Cardiac fibroblast (primary cell): ENCODE measurements at regions not wholly inside any gene's neighbourhood (a gene's known extent, or its start where the extent isn't known, plus 50 kb on each side); places are given as distances from the start of the nearest gene placed in this dataset.
"Not testable (repeated sequence)": the region's sequence is repeated elsewhere in the genome, so short reads cannot be mapped to it uniquely, and the experiment has no call there.

Source experiments
- DNase-seq, 2 donors: peaks; one replicate each; pipeline versions ENCODE4 v3.0.0 to v3.0.0-alpha.2; 2010; ENCODE audit warnings: low read depth in 2 of 2
- H3K4me3 ChIP-seq, 2 donors: replicated peaks in 1 of 2; 1 replicate in 1 of 2; 2 replicates in 1 of 2; pipeline ENCODE4 v1.5.1; 2011; ENCODE audit warnings: low read depth in 2 of 2, low read length in 2 of 2, mild to moderate bottlenecking in 2 of 2, moderate library complexity in 1 of 2
- CTCF ChIP-seq: IDR thresholded peaks from one replicate; pipeline ENCODE4 v1.5.1; 2011; ENCODE audit warnings: low read depth, mild to moderate bottlenecking, low read length, inconsistent platforms

DNA sequence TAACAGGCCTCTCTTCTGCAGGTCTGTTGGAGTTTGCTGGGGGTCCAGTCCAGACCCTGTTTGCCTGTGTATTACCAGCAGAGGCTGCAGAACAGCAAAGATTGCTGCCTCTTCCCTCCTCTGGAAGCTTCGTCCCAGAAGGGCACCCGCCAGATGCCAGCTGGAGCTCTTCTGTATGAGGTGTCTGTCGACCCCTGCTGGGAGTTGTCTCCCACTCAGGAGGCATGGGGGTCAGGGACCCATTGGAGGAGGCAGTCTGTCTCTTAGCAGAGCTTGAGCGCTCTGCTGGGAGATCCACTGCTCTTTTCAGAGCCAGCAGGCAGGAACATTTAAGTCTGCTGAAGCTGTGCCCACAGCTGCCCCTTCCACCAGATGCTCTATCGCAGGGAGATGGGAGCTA, 361.1 kb upstream of the NRP1 start:
- no peak for TF ChIP-seq CTCF
- DNase-seq: no peak
- no peak overlapping the region for H3K4me3 ChIP-seq

DNA sequence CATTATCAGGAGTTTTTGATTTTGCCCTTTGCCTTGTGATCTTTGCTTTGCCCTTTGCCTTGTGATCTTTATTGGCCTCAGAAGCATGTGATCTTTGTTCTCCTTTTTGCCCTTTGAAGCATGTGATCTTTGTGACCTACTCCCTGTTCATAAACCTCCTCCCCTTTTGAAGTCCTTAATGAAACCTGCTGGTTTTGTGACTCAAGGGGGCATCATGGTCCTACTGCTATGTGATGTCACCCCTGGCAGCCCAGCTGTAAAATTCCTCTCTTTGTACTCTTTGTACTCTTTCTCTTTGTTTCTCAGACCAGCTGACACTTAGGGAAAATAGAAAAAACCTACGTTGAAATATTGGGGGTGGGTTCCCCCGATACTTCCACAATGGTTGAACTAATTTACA, 356.1 kb upstream of the NRP1 start:
- H3K4me3 ChIP-seq: not testable (repeated sequence)
- peak in 1 of 2 donors; percentile 34 for DNase-seq

DNA sequence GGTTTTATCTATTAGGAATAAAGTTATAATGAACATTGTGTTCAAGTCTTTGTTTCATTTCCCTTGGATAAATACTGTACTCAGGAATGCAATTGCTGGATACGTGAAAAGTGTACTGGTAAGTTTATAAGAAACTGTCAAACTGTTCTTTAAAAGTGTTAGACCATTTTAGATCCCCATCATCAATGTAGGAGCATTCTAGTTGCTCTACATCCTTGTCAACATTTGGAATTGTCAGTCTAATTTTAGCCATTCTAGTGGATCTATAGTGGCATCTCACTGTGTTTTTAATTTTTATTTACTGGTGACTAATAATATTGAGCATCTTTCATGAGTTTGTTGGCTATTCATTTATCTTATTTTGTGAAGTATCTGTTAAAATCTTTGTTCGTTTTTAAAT, 354.0 kb upstream of the NRP1 start:
- H3K4me3 ChIP-seq: no peak overlapping the region
- no peak for TF ChIP-seq CTCF

GRCh38 chr10:33684211-33684611, 349.7 kb upstream of the NRP1 start:
- H3K4me3 ChIP-seq: no peak overlapping the region
- DNase-seq: no peak
- no peak for TF ChIP-seq CTCF

More for the DNA sequence above, 354.0 kb upstream of the NRP1 start:
- DNase-seq: no peak

DNA sequence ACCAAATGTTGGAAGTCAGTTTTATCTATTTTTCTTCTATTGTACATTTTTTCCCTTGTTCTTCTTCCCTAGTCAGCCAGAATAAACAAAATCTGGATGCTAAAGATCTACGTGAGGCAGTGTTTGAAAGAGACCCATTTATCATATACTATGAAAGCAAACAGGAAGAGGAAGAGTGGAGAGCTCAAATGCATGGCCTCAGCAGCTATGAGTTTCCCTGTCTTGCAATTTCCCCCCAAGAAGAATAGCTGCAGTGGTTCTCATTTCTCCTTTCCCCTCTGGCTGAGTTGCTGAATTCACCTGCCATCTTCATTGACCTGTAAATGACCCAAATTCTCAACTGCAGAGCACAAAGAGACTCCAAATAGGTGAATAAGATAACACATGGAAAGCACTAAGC, 347.1 kb upstream of the NRP1 start:
- TF ChIP-seq CTCF: no peak
- H3K4me3 ChIP-seq: no peak overlapping the region
- no peak for DNase-seq

- no peak for DNase-seq
- no peak for TF ChIP-seq CTCF
- no peak overlapping the region for H3K4me3 ChIP-seq
Measured at GRCh38 chr10:33680036-33680435, 345.6 kb upstream of the NRP1 start.

DNA sequence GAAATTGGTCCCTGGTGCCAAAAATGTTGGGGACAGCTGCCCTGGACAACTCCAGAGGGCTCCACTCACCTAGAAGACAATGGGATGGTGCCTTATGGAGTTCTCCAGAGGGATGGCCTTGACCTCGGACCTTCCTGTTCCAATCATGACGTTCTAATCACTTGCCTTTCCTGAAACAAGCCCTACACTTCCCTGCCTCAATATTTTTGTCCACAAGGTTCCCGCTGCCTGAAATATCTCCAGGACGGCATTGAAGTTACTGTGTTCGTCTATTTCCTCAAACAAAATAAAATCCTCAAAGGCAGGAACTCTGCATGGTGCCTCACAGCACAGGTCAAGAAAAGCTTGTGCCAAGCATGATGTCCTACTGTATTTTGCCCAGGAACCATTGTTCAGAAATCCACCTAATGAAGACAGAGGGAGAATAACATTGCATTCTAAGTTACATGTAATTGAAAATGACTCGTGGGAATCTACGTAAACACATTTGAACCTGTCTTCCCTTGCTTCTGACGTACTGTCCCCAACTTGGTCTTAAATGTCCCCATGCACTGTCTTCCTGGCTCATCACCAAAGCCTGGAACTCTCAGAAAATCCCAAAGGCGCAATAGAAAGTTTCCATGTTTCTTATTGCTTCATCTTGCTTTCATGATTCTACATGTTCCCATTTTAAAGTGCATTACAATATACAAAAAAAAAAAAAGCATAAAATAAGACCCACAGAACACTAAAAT, 342.3 kb upstream of the NRP1 start:
- DNase-seq: no peak
- no peak overlapping the region for H3K4me3 ChIP-seq
- TF ChIP-seq CTCF: no peak
